ENCODE measurements at regions not wholly inside any gene's neighbourhood (a gene's known extent, or its start where the extent isn't known, plus 50 kb on each side); places are given as distances from the start of the nearest gene placed in this dataset.
"Not testable (repeated sequence)": the region's sequence is repeated elsewhere in the genome, so short reads cannot be mapped to it uniquely, and the experiment has no call there.

DNA sequence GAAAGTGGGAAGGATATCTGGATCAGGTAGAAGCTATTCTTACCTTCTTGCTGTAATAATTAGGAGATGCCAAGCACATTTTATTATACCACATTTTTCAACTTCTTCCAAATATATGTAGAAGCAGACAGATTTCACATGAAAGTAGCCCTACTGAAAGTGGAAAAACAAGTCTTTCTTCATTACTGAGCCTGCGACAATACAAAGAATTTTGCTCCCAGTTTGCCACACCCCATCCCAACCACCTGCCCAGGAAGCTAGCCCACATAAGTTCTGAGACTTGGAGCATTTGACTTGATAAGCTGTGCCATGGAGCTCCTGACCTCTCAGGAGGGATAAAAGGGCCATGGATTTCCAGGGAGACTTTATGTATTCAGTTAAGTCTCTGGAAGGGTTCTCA lies 249.1 kb upstream of the ADCY2 start:
- Mint-ChIP-seq H3K4me3 (no peak overlapping the region), H3K27ac (no peak overlapping the region), H3K9me3 (no peaks in the 10 kb centered on the region), H3K27me3 (no peaks in the 10 kb centered on the region), H3K4me1 (no peaks in the 10 kb centered on the region), H3K36me3 (no peaks in the 10 kb centered on the region)
- CTCF ChIA-PET: no interaction called here
- no peak for DNase-seq

- Mint-ChIP-seq H3K9me3 (peaks cover 15% of the 10 kb centered on the region), H3K4me3 (no peak overlapping the region), H3K27ac (no peak overlapping the region), H3K36me3 (no peaks in the 10 kb centered on the region), H3K27me3 (no peaks in the 10 kb centered on the region), H3K4me1 (no peaks in the 10 kb centered on the region)
- CTCF ChIA-PET: no interaction called here
- DNase-seq: no peak
These were observed 238.9 kb upstream of the ADCY2 start for GRCh38 chr5:7157083-7157482.

- Mint-ChIP-seq H3K9me3 (peaks cover 4% of the 10 kb centered on the region), H3K4me3 (no peak overlapping the region), H3K27ac (no peak overlapping the region), H3K36me3 (no peaks in the 10 kb centered on the region), H3K4me1 (no peaks in the 10 kb centered on the region), H3K27me3 (no peaks in the 10 kb centered on the region)
- no peak for DNase-seq
- CTCF ChIA-PET: no interaction called here
These were observed 226.6 kb upstream of the ADCY2 start for GRCh38 chr5:7169240-7169878.

- H3K27ac Mint-ChIP-seq, H3K27me3 Mint-ChIP-seq, H3K4me3 Mint-ChIP-seq, H3K9me3 Mint-ChIP-seq, H3K4me1 Mint-ChIP-seq, DNase-seq, CTCF ChIA-PET, H3K36me3 Mint-ChIP-seq: not testable (repeated sequence)
These were observed 225.2 kb upstream of the ADCY2 start for GRCh38 chr5:7170785-7171184.

GRCh38 chr5:7179364-7179763 lies 216.6 kb upstream of the ADCY2 start:
- Mint-ChIP-seq H3K4me3 (no peak overlapping the region), H3K27ac (no peak overlapping the region), H3K9me3 (no peaks in the 10 kb centered on the region), H3K27me3 (no peaks in the 10 kb centered on the region), H3K4me1 (no peaks in the 10 kb centered on the region), H3K36me3 (no peaks in the 10 kb centered on the region)
- no peak for DNase-seq
- CTCF ChIA-PET: interaction anchor here (0.7 kb wide), 1 partner anchor 197 kb away, joined by 3 read pairs; no protein-coding TSS in a partner anchor

GRCh38 chr5:7181841-7182240 lies 214.1 kb upstream of the ADCY2 start:
- H3K36me3 Mint-ChIP-seq: no peaks in the 10 kb centered on the region
- H3K4me1 Mint-ChIP-seq: no peaks in the 10 kb centered on the region
- H3K27ac Mint-ChIP-seq: no peak overlapping the region
- H3K9me3 Mint-ChIP-seq: no peaks in the 10 kb centered on the region
- no peaks in the 10 kb centered on the region for H3K27me3 Mint-ChIP-seq
- CTCF ChIA-PET: no interaction called here
- DNase-seq: no peak
- no peak overlapping the region for H3K4me3 Mint-ChIP-seq

GRCh38 chr5:7185742-7186141 lies 210.2 kb upstream of the ADCY2 start:
- Mint-ChIP-seq H3K27ac (no peak overlapping the region), H3K36me3 (no peaks in the 10 kb centered on the region), H3K27me3 (no peaks in the 10 kb centered on the region), H3K4me3 (no peak overlapping the region), H3K4me1 (no peaks in the 10 kb centered on the region), H3K9me3 (peaks cover 2% of the 10 kb centered on the region)
- CTCF ChIA-PET: no interaction called here
- no peak for DNase-seq

DNA sequence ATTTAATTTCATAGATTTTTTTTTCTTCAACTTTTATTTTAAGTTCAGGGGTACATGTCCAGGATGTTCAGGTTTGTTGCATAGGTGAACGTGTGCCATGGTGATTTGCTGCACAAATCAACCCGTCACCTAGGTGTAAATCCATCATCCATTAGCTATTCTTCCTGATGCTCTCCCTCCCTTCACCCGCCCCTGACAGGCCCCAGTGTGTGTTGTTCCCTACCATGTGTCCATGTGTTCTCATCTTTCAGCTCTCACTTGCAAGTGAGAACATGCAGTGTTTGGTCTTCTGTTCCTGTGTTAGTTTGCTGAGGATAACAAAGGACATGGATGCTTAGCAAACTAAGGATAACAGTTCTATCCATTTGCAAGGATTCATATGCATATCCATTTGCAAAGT lies 209.1 kb upstream of the ADCY2 start:
- no peaks in the 10 kb centered on the region for H3K36me3 Mint-ChIP-seq
- H3K4me1 Mint-ChIP-seq: no peaks in the 10 kb centered on the region
- H3K27me3 Mint-ChIP-seq: no peaks in the 10 kb centered on the region
- H3K27ac Mint-ChIP-seq: no peak overlapping the region
- DNase-seq: no peak
- CTCF ChIA-PET: no interaction called here
- no peak overlapping the region for H3K4me3 Mint-ChIP-seq
- peaks cover 3% of the 10 kb centered on the region for H3K9me3 Mint-ChIP-seq

- no peak overlapping the region for H3K27ac Mint-ChIP-seq
- H3K27me3 Mint-ChIP-seq: no peaks in the 10 kb centered on the region
- H3K9me3 Mint-ChIP-seq: peaks cover 5% of the 10 kb centered on the region
- no peak for DNase-seq
- H3K4me3 Mint-ChIP-seq: no peak overlapping the region
- no peaks in the 10 kb centered on the region for H3K36me3 Mint-ChIP-seq
- CTCF ChIA-PET: no interaction called here
- H3K4me1 Mint-ChIP-seq: no peaks in the 10 kb centered on the region
These were observed 205.2 kb upstream of the ADCY2 start for GRCh38 chr5:7190712-7191250.

- CTCF ChIA-PET: no interaction called here
- Mint-ChIP-seq H3K9me3 (peaks cover 5% of the 10 kb centered on the region), H3K36me3 (no peaks in the 10 kb centered on the region), H3K27ac (no peak overlapping the region), H3K4me1 (no peaks in the 10 kb centered on the region), H3K4me3 (no peak overlapping the region), H3K27me3 (no peaks in the 10 kb centered on the region)
- DNase-seq: no peak
These were observed 203.9 kb upstream of the ADCY2 start for GRCh38 chr5:7192016-7192415.

DNA sequence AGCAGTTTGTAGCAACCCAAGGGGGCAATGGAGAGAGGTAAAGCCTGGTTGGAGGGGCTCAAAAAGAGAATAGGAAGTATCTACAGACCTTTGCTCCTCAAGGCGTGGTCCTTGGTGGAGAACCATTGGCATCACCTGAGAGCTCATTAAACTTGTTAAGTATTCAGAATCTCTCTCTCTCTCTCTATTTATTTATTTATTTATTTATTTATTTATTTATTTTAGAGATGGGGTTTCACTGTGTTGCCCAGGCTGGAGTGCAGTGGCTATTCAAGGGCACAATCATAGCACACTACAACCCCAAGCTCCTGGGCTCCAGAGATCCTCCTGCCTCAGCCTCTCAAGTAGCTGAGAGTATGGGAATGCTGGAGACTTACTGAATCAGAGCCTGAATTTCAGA lies 193.1 kb upstream of the ADCY2 start:
- peaks cover 7% of the 10 kb centered on the region for H3K9me3 Mint-ChIP-seq
- no peak overlapping the region for H3K4me3 Mint-ChIP-seq
- no peaks in the 10 kb centered on the region for H3K36me3 Mint-ChIP-seq
- no peak overlapping the region for H3K27ac Mint-ChIP-seq
- CTCF ChIA-PET: interaction anchor here (0.7 kb wide), 1 partner anchor 187 kb away, joined by 3 read pairs; no protein-coding TSS in a partner anchor
- H3K27me3 Mint-ChIP-seq: no peaks in the 10 kb centered on the region
- H3K4me1 Mint-ChIP-seq: no peaks in the 10 kb centered on the region
- DNase-seq: no peak

GRCh38 chr5:7207979-7208378 lies 188.0 kb upstream of the ADCY2 start:
- Mint-ChIP-seq H3K27me3 (no peaks in the 10 kb centered on the region), H3K36me3 (no peaks in the 10 kb centered on the region), H3K4me1 (no peaks in the 10 kb centered on the region), H3K4me3 (no peak overlapping the region), H3K27ac (no peak overlapping the region), H3K9me3 (peaks cover 2% of the 10 kb centered on the region)
- CTCF ChIA-PET: no interaction called here
- DNase-seq: no peak

- Mint-ChIP-seq H3K4me3 (no peak overlapping the region), H3K4me1 (no peaks in the 10 kb centered on the region), H3K27me3 (no peaks in the 10 kb centered on the region), H3K36me3 (no peaks in the 10 kb centered on the region), H3K9me3 (peaks cover 2% of the 10 kb centered on the region), H3K27ac (no peak overlapping the region)
- CTCF ChIA-PET: no interaction called here
- DNase-seq: no peak
These were observed 187.0 kb upstream of the ADCY2 start for GRCh38 chr5:7208938-7209337.

DNA sequence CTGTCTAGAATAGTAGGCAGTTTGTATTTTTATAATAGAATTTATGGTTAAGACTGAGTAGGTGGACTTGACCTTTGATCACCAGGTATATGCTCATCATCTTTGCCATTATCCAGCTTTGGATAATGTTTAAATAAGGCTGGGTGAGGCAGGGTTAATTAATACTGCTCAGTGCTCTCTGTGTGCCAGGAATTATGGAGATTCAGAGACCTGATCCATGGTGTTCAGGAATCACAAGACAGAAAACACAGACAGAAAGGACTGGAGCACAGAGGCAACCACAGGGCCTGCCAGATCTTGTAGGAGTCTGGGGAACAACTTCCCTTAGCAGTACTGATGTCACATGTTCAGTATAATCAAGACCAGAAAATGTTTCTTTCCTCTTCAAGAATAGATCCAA lies 186.3 kb upstream of the ADCY2 start:
- peaks cover 2% of the 10 kb centered on the region for H3K9me3 Mint-ChIP-seq
- CTCF ChIA-PET: no interaction called here
- no peaks in the 10 kb centered on the region for H3K36me3 Mint-ChIP-seq
- no peak for DNase-seq
- no peaks in the 10 kb centered on the region for H3K27me3 Mint-ChIP-seq
- H3K27ac Mint-ChIP-seq: no peak overlapping the region
- no peak overlapping the region for H3K4me3 Mint-ChIP-seq
- no peaks in the 10 kb centered on the region for H3K4me1 Mint-ChIP-seq

DNA sequence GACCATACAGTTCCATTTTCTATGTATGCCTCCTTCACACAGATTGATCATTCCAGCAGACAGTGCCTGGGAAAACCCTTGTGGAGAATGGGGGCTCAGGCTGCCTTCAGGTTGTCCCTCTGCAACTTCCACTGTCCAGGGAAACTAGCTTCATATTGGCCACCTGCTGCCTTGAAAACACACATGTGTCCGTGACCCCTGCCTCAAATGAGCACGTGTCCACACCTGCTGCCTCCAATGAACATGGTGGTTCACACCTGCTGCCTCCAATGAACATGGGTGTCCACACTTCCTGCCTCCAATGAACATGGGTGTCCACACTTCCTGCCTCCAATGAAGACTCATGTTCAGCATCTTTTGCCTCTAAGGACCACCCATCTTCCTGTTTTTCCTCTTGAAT lies 185.4 kb upstream of the ADCY2 start:
- no peak overlapping the region for H3K4me3 Mint-ChIP-seq
- CTCF ChIA-PET: no interaction called here
- DNase-seq: no peak
- no peaks in the 10 kb centered on the region for H3K27me3 Mint-ChIP-seq
- no peak overlapping the region for H3K27ac Mint-ChIP-seq
- peaks cover under 1% of the 10 kb centered on the region for H3K9me3 Mint-ChIP-seq
- no peaks in the 10 kb centered on the region for H3K4me1 Mint-ChIP-seq
- no peaks in the 10 kb centered on the region for H3K36me3 Mint-ChIP-seq

DNA sequence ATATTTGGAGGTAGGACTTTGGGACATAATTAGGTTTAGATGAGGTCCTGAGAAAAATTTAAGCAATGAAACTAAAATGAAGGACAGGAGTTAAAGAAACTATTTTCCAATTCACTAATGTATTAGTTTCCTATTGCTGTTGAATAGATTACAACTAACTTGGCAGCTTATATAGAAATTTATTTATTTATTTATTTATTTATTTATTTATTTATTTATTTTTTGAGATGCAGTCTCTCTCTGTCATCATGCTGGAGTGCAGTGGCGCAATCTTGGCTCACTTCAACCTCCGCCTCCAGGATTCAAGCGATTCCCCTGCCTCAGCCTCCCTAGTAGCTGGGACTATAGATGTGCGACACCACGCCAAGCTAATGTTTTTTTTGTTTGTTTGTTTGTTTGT lies 182.4 kb upstream of the ADCY2 start:
- Mint-ChIP-seq H3K27ac (no peak overlapping the region), H3K4me1 (no peaks in the 10 kb centered on the region), H3K27me3 (no peaks in the 10 kb centered on the region), H3K4me3 (no peak overlapping the region), H3K9me3 (no peaks in the 10 kb centered on the region), H3K36me3 (no peaks in the 10 kb centered on the region)
- CTCF ChIA-PET: no interaction called here
- DNase-seq: no peak
